HG02852 (cell line): ENCODE measurements at regions not wholly inside any gene's neighbourhood (a gene's known extent, or its start where the extent isn't known, plus 50 kb on each side); places are given as distances from the start of the nearest gene placed in this dataset.

Experiments used
- ATAC-seq: cut with Tn5 transposase; IDR thresholded peaks from one replicate; pipeline ENCODE4 v1.9.1; 2021; ENCODE audit warnings: mild to moderate bottlenecking, moderate library complexity; ENCODE audit not compliant: unreplicated experiment

DNA sequence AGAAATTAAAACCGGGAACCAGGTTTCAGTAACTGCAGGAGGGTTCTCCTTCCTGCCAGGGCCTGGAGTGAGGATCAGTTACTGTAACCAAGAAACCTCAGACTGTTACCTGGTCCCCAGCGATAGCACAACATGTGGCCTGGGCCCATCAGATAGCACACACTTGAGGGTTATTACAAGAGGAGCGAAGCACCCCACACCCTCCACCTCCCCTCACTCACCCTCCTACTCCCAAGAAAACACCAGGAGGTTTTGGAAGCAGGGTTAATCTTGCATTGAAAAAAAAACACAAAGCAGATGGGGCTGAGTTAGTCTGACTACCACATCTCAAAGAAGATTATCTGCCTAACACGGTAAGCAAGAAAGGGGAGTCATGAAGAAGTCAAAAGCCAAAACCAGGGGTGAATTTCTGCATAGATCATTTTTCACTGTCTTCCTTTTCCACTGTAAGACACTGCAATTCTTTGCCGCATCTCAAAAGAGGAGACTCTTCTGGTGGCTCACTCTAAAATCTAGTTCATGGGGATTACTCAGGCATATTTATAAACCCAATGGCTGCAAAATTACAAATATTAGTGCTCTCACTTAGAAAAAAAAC, 75.9 kb upstream of the DOCK9 start:
- ATAC-seq, result no peak

DNA sequence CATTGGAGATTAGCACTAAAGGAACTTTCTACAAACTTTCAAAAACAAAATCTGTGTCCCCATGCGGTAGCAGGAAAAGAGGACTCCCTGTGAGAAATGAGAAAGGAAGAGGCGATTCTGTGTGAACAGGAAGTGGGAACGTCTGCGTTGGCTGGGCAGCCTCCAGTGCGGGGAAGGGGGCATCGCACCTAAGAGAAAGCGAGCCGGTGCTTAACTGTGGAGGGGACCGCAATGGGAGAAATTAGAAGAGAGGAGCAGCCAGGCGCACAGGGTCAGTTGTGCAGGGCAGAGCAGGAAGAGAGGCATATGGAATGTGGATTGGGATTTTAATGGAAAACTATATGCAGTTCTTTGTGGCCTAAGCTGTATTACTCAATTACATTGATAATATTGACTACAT, 77.4 kb upstream of the DOCK9 start:
- ATAC-seq, result no peak

DNA sequence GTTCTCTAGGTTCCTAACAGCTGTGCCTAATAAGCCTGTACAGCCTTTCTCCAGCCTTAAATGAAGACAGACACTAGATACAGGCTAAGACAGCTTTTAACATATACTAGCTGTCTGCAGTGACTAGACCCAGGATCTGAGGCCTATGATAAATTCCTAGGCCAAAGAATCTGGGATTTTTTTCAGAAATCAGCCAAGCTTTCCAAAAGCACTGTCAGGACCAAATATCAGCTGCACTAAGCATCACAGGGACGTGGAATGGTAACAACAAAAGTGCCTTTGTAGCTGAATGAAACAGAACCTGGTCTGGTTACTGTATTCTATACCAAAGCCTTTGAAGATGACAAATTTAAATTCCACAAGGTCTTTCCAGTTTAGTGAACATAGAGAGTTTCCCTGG, 77.9 kb upstream of the DOCK9 start:
- ATAC-seq, result no peak

DNA sequence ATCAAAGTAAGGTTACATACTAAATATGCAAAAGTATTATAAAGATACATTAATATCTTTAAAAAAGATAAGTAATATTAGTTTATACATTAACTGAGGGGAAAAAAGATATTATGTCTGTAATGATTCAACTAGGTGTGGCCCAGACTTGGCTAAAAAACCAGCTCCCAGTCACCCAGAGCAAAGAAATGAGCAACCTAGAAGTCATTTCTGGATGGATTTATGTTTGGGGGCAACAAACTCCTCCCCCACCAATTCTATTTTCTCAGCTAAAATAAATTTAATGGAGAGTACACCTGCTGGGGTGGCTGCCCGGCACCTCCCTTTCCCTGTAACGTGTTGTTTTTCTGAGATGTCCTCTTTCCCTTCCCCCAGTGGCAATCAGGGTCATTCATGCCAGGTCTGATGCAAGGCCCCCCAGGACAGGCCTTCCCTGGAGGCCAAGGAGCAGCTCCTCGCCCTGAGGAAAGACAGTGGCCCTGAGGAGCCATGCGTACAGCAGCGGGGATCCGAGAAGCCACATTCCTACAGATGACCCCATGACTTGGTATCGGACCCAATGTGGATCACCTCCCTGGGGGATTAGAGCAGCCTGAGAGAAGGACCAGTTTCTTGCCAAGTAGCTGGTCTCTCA, 78.6 kb upstream of the DOCK9 start:
- ATAC-seq, result no peak

DNA sequence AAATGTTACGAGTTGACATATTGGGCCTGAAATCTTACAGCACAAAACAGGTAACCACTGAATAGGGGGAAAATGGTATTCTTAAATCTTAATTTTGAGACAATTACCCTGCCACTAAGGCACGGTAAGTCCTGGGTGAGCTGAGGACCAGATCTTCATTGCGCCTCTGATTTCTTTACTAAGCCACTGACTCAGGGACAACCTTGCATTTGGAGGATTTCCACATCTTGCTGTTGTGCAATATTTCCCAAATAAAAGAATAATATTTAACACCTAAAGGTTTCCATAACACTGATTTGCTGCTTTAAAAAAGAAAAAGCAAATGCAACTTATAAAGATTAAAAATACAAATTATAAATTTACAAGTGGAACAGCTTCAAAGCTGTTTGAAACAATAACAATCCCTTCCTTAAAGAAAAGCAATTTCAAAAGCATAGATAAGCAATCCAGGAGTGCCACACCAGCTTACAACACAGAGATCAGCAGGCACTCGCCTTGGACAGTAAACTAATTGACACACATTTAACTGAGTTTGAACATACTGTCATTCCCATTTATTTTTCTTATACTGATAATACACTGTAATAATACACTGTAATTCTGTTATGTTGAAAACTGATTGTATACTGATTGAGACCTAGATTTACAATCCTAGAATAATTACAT, 79.6 kb upstream of the DOCK9 start:
- ATAC-seq, result no peak

DNA sequence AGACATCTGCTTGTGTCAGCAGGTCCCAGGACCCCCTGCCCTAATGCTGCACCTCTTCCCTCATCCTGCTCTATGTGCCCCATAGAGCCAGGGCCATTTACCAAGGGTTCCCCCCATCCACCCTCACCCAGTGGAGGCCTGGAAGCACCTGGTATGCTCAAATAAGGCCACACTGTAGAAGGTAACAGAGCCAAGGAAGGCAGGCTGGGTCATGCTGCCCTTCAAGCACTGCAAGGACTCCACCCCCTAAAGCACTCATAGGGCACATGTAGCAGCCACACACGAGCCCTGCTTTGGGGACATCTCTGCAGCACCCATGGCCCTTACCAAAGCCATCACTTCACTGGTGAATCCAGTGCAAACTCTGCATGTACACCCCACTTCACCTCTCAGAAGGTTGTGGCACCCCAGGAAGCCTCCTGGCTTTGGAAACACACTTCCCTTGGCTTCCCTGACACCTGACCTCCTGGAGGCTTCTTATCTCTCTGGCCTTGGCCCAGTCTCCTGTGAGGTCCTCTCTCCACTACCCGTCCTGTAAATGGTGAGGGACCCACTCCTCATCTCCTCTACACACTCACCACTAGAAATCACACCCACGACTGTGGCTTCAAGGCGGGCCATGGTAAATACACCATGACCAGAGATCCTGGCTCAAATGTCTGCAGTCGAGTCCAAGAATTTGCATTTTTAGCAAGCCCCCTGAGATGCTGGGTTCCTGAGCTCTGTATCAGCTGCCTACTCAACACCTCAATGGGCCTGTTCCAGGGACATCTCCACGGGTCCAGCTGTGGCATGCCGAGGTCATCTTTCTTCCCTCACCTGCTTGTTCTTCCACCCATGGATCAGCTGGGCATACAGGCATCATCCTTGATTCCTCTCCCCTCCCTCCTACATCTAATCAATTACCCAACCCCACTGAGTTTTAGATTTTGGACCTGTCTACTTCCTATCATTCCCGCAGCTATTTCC, 80.9 kb upstream of the DOCK9 start:
- ATAC-seq, result no peak

DNA sequence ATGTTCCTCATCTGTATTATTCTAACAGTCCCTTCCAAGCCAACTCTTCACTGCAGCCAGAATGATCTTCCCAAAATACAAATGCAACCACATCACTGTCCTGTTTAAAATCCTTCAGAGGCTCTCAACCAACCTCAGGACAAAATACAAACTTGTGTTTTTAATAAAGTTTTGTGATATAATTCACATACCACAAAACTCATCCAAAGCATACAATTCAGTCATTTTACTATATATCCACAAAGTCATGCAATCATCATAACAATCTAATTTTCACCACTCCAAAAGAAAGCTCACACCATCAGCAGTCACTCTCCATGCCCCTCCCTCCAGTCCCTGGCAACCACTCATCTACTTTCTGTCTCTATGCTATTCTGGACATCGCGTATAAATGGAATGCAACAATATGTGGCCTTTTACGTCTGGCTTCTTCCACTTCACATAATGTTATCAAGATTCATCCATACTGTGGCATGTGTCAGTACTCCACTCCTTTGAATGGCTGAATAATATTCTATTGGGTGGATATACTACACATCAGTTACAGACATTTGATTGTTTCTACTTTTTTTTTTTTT, 81.7 kb upstream of the DOCK9 start:
- ATAC-seq, result no peak

DNA sequence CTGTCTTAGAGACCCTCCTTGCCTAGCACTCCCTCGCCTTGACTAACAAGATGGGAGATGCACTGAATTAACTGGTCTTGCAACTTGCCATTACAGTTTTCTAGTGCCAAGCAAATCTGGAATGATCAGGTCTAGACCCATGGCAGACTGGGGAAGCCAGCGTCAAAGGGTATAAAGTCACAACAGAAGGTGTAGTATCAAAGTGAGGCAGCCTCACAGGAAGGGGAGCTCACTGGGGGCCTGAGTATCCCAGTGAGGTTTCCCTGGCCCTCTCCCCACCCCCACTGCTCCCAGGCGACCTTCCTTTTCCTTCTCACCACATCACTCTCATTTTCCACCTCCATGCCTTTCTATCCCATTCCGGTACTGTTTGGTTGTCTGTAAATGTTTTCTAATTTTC, 83.5 kb upstream of the DOCK9 start:
- ATAC-seq, result no peak

DNA sequence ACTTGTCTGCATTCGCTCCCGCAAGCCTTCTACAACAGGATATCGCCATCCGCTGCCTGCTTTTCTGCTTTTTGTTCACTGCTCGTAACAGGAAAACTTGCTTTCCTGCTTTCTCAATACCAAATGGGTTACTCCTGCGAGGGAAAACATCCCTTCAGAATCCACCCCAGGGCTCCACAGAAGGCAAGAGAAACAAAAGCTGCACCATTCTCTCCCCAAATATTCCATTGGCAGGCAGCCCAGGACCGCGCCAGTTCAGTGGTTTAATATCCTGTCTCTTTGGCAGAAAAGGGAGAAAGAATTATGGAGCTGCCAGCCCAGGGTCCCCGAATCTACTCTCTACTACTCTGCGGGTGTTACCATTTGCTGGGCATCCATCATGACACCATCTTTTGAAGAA, 84.7 kb upstream of the DOCK9 start:
- ATAC-seq, result no peak

DNA sequence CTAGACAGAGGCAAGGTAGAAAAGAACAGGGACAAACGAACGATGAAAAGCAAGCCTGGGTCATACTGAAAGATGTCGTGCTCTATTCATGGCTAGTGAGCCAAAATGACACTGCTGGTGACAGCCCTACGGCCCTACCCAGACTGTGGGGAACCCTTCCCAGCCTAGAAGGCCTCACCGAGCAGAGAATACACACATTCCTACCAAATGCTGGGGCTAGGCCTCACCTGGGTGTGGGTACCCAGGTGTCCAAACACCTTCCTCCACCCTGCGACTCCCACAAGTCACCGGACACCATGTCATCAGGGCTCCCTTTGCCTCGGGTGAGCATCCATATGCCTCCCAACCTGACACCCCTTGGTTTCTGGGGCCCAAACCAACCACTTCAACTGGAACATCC, 85.3 kb upstream of the DOCK9 start:
- no peak for ATAC-seq

DNA sequence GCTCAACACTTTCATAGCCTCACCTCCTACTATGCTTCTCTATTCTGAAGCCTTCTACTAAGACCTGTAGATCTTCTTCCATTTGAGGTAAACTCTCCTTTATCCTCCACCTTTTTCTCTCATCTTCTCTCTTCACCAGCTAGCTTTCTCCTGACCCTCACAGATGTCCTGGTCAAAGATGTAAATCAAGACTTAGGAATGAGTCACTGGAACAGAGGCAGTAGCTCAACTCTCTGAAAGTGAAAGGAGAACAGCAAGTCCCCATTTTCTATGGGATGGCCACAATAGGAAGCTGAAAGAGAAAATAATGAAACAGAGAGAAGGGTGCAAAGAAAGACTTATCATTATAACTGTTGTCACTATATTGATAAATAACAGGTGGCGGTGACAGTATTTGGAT, 86.1 kb upstream of the DOCK9 start:
- ATAC-seq, result peak; percentile 70

DNA sequence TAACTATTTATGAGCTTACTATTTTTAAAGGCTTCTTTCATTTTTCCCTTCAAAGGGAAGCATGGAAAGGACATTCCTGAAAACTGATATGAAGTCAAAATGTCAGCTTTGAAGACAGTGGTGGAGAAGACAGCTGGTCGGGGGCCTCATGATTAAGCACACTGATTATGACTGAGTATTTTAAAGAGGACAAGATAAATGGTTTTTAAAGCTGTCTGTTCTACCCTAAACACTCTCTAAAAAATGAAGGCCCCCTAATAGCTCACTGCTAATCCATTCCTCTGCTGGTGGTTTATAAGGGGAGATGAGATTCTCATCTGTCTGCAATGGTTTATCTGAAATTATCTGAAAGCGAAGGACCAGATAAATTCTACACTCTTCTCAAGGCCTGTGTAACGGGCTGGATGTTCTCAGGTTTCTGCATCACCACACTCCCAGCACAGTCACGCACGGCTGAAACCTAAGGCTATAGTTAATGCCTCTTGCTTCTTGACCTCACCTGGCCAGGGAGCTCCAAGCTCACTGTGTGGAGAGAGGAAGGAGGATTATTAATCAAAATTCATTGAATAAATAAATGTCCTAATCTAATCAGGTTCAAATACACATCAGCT, 86.9 kb upstream of the DOCK9 start:
- ATAC-seq, result no peak

DNA sequence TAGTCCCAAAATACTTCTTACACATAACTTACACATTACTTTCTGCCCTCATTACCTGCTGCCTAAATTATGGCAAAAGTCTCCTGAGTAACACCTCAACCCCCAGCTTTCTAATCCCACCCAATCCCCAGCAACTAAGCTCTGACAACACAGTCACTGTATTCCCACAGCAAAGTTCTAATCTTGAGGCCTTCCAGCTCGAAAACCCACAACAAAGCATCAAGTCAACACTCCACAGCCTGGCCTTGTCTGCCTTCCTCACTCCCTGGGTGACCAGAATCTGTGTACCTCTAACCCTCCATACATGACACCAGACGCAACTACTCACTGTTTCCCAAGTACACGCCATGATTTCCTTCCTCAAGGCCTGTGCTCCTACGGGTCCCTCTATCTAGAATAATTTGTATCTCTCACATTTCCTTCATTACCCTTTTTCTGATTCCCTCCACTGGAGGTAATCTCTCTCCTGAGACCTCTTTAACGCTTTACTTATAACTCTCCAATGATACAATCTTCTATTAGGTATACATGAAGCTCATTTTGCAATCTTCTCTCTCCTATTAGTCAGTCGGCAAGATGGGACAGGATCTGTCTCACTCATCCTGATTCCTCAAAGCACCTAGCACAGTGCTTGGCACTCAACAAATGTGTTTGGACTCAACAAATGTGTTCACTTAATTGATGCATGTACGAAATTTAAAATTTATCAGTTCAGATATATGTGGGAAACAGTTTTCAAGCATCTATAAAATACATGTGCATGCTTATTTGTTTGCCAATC, 87.6 kb upstream of the DOCK9 start:
- ATAC-seq, result no peak

DNA sequence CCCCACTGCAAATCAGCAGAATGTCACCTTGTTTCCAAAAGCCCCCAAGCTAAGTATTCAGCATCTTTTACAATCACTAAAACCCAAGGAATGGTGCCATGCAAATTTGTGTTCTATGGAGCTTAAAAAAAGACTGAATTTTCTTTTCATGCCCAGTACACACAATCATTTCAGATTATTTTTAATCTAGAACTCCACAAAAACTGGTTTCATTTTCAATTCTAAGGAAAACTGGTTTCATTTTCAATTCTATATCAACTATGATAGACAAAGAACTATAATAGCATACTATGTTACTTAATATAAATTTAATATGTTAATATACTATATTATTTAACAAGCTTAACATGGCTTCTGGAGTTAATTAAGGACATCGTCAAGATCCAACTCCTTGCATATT, 88.4 kb upstream of the DOCK9 start:
- ATAC-seq, result no peak

DNA sequence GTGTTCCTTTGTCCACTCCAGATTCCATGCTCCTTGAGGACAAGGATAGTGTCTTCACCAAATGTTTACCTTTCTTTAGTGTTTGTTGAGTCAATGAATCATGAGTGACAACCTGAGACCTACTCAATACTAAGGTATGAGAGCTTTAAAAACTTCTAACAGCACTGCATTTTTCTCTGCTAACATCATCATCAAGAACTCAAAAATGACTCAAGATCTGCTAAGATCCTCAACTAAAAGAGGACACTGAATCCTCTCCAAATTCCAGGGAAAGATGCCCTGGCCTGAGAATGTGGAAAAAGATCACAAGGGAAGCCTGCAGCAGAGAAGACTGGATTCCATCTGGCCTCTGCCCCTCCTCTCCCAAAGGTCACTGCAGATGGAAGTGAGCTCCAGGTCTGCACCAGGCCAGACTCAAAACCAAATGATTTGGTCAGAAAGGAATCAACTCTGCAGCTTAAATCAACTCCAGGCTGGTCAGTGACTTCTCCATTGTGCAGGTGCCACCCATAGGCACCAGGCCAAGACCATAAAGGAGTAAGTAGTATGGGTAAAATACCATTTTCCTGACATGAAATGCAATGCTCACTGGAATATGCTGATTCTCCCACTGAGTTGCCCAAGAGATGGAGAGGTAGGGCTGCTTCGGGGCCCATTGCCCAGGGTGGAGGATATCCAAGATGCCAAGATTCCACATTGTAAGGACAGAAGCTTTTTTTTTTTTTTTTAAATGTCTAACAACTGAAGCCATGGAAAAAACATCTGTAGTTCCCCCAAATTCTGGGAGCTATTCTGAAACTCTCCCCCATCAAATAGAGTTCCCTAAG, 89.5 kb upstream of the DOCK9 start:
- ATAC-seq, result no peak

DNA sequence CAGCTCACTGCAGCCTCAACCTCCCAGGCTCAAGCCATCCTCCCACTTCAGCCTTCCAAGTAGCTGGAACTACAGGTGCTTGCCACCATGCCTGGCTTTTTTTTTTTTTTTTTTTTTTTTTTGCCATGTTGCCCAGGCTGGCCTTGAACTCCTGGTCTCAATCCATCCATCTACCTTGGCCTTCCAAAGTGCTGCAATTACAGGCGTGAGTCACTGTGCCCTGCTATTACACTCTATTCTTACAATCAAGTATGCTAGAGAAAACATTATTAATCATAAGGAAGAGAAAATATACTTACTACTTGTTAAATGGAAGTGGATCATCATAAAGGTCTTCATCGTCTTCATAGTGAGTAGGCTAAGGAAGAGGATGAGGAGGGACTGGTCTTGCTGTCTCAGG, 93.3 kb upstream of the DOCK9 start:
- no peak for ATAC-seq

DNA sequence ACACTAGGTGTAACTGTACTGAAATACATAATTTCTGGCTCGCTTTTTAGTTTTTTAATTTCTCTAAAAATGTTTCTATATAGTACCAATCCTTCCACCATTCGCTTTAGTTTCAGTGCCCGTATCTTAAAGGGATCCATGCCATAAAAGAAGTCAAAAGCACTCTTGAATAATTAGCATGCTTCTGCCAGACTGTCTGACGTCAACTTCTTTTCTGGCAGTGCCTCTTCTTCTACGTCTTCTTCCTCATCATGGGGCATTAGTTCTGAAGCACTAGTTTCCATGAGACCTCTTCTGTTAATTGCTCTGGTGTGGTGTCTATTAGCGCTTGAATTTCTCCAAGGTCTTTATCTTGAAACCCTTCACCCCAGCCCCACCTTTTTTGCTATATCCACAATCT, 93.8 kb upstream of the DOCK9 start:
- no peak for ATAC-seq

DNA sequence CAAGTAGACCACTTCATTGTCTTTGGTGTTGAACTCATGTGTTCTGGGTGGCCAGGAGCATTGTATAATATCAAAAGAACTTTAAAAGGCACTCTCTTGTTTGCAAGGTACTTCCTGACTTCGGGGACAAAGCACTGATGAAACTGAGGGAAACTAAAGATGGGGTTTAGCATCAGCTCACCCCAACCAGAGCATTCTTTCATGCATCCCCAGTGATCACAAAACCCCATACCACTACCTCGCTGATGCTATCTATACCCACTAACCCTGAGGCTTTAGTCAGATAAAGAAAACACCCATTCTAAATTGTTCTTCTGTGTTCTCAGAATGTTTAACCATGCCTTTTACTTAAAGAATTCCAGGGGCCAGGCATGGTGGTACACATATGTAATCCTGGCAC, 94.5 kb upstream of the DOCK9 start:
- no peak for ATAC-seq

DNA sequence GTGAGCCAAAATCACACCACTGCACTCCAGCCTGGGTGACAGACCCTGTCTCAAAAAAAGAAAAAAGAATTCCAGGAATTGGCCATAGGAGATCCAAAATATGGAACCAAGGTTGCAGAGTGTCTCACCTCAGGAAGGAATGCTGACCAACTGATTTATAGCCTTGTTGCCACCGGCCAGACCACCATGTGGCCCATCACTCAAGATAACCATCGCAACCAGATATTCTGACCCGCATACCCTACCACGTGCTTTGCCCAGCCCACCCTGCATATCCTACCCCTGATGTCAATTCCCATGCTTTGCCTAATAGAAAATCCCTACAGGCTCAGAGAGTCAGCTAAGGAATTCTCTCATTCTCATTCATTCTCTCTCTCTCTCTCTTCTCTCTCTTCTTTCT, 95.1 kb upstream of the DOCK9 start:
- ATAC-seq, result no peak
